Tibial nerve (tissue), 4 donors: ENCODE measurements at regions not wholly inside any gene's neighbourhood (a gene's known extent, or its start where the extent isn't known, plus 50 kb on each side); places are given as distances from the start of the nearest gene placed in this dataset.

Experiments used
- CTCF ChIP-seq, 5 experiments: fragments of 200-600 bp in 3 of 5; fragments of 450-650 bp in 2 of 5; sonication (generic) in 3 of 5; IDR thresholded peaks; one replicate each; pipeline ENCODE4 v1.5.1; 2016 to 2019; ENCODE audit warnings: antibody characterized with exemption in 5 of 5, mild to moderate bottlenecking in 3 of 5, moderate library complexity in 2 of 5
- EP300 ChIP-seq, 2 donors: sonication (generic); formaldehyde crosslinking; IDR thresholded peaks; one replicate each; pipeline ENCODE4 v1.6.1; 2017; ENCODE audit warnings: antibody characterized with exemption in 2 of 2, mild to moderate bottlenecking in 1 of 2
- POLR2A ChIP-seq, 2 donors: fragments of 450-650 bp; IDR thresholded peaks; one replicate each; pipeline ENCODE4 v1.6.1; 2017; ENCODE audit warnings: antibody characterized with exemption in 2 of 2, mild to moderate bottlenecking in 2 of 2, moderate library complexity in 2 of 2

- TF ChIP-seq POLR2A (IDR thresholded peaks at IDR 0.05) = no peak
- no peak for TF ChIP-seq EP300 (IDR thresholded peaks at IDR 0.05)
- no peak for TF ChIP-seq CTCF (IDR thresholded peaks at IDR 0.05)
Measured at GRCh38 chr15:66873856-66874255, 171.8 kb downstream of the SMAD6 start.
